ENCODE measurements at regions not wholly inside any gene's neighbourhood (a gene's known extent, or its start where the extent isn't known, plus 50 kb on each side); places are given as distances from the start of the nearest gene placed in this dataset.

DNA sequence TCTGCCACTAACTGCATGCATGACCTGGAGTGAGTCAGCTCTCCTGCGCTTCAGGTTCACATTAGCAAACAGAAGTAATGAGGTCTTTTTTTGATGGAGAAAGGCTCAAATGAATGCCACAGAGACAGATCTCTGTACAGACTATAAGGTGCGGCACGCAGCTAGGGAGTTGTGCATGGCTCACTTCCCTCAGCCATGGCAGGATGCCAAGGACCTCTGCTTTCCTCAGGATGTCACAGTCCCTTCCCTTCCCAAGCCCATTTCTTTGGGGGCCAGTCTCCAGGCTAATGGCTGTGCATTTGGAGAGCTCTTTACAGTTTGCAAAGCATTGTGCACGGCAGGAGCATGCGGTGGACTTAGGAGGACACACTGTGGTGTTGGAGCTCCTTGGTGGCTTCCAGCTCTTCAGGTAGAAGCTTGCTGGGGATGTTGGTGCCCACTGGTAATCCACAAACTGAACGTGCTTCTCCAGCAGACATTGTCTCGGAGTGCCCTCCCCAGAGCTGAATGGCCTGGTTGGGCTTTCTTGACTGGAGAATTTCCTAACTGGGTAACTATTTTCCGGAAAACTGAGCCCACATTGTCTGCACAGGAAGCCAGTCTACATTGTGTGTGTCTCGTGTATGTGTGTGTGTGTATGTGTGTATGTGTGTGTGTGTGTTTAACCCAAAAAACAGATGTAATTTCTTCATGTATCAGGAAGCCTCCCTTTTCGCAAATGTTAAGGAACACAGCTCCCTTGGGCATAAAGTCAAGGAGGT, 172.5 kb upstream of the TLE3 start:
- Histone ChIP-seq H3K27ac (no peak overlapping the region), H3K36me3 (ENCODE audit: low read depth, missing control alignments) (no peaks in the 10 kb centered on the region), H3K4me1 (peaks cover 32% of the 10 kb centered on the region), H3K9me3 (no peaks in the 10 kb centered on the region), H3K4me3 (no peak overlapping the region), H3K27me3 (no peaks in the 10 kb centered on the region)
- peak; percentile 46 for DNase-seq
- 51 to 58% methylated on average over 9 to 10 of the region's 10 CpGs for WGBS, 2 donors
- intact Hi-C loops (cut with DNase I; ENCODE audit: low total_unique reads): loop anchor here (10.0 kb wide), 1 partner anchor 55 kb away; no protein-coding TSS in a partner anchor
- TF ChIP-seq, protein P1, sequence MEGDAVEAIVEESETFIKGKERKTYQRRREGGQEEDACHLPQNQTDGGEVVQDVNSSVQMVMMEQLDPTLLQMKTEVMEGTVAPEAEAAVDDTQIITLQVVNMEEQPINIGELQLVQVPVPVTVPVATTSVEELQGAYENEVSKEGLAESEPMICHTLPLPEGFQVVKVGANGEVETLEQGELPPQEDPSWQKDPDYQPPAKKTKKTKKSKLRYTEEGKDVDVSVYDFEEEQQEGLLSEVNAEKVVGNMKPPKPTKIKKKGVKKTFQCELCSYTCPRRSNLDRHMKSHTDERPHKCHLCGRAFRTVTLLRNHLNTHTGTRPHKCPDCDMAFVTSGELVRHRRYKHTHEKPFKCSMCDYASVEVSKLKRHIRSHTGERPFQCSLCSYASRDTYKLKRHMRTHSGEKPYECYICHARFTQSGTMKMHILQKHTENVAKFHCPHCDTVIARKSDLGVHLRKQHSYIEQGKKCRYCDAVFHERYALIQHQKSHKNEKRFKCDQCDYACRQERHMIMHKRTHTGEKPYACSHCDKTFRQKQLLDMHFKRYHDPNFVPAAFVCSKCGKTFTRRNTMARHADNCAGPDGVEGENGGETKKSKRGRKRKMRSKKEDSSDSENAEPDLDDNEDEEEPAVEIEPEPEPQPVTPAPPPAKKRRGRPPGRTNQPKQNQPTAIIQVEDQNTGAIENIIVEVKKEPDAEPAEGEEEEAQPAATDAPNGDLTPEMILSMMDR (IDR thresholded peaks at IDR 0.05): no peak
- no peak for TF ChIP-seq POLR2A (IDR thresholded peaks at IDR 0.05)

DNA sequence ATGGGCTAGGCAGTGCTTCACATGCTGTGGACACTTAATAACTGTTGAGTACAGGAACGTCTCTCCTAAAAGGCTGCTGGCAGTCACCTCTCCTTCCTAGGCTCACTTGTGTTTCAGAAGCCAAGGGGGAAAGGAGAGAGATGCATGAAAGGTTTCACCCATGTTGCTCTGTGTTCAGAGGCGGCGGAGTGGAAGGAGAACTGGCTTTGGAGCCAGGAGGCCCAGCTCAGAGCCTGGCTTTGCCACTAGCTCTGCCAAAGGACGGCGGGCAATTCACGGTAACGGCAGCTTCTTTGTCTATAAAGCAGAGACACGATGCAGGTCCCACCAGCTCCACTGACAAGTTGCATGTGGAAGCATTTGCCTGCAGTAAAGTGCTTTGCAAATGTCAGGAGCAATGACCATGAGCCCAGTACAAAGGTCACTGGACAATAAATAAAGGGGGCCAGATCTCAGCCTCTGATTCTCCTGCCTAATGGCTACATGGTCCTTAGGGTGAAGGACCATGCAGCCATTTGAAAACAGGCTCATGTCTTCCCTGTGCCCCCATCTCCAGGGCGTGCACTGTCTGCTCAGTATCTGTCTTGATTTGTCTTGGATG, 171.7 kb upstream of the TLE3 start:
- intact Hi-C loops (cut with DNase I; ENCODE audit: low total_unique reads): loop anchor here (10.0 kb wide), 1 partner anchor 55 kb away; no protein-coding TSS in a partner anchor
- TF ChIP-seq, protein P1 (IDR thresholded peaks at IDR 0.05): no peak
- TF ChIP-seq POLR2A (IDR thresholded peaks at IDR 0.05): no peak
- no peaks in the 10 kb centered on the region for H3K9me3 ChIP-seq
- no peak overlapping the region for H3K27ac ChIP-seq
- WGBS, 2 donors: 88 to 93% methylated on average over 9 of the region's 9 CpGs
- H3K27me3 ChIP-seq: no peaks in the 10 kb centered on the region
- no peak for DNase-seq
- no peaks in the 10 kb centered on the region for H3K36me3 ChIP-seq (ENCODE audit: low read depth, missing control alignments)
- H3K4me3 ChIP-seq: no peak overlapping the region
- peaks cover 32% of the 10 kb centered on the region for H3K4me1 ChIP-seq

DNA sequence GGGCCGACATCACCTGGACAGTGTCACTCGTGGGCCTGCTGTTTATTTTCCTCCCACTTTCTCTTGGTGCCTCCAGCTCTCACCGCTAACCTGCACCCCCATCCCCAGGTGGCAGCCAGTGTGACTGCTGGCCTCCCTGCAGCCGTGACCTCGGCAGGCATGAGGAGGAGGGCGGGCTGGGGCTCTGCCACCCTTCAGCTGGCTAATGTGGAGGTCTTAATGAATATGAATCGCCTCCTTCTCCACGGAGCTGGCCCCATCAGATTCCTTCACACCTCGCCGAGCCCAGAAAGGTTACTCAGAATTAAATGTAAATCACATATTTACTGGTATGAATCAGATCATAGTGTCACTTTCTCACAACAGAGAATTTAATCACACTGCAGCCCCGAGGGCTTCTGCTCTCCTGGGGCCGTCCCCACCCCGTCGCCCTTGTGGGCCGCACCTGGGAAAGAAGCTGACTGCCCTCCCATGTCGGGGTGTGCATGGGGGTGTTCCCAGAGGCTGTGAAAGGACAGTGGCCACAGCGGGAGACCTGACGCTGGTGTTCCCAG, 171.1 kb upstream of the TLE3 start:
- Histone ChIP-seq H3K27me3 (no peaks in the 10 kb centered on the region), H3K36me3 (ENCODE audit: low read depth, missing control alignments) (no peaks in the 10 kb centered on the region), H3K9me3 (no peaks in the 10 kb centered on the region), H3K4me1 (peaks cover 36% of the 10 kb centered on the region), H3K4me3 (no peak overlapping the region), H3K27ac (no peak overlapping the region)
- no peak for TF ChIP-seq POLR2A (IDR thresholded peaks at IDR 0.05)
- TF ChIP-seq, protein P1 (IDR thresholded peaks at IDR 0.05): no peak
- 82 to 83% methylated on average over 9 to 18 of the region's 18 CpGs for WGBS, 2 donors
- no peak for DNase-seq
- intact Hi-C loops (cut with DNase I; ENCODE audit: low total_unique reads): loop anchor here (10.0 kb wide), 1 partner anchor 56 kb away; no protein-coding TSS in a partner anchor

DNA sequence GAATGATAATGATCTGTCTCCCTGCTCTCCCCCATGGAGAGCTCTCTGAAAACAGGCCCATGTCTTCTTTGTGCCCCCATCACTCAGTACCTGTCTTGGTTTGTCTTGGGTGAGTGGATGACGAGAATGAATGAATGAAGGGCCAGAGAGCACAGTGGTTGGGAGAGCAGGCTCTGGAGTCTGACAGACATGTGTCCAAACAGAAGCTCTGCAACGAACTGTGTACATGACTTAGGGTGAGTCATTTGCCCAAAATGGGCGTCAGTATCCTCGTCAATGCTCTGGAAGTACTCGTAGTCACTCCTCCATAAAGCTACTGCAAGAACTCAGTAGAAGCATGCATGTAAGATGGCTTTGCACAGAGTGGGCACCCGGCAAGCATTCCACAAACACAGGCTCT, 170.2 kb upstream of the TLE3 start:
- no peak for DNase-seq
- intact Hi-C loops (cut with DNase I; ENCODE audit: low total_unique reads): loop anchor here (10.0 kb wide), 1 partner anchor 57 kb away; no protein-coding TSS in a partner anchor

More for the DNA sequence above, 170.2 kb upstream of the TLE3 start:
- Histone ChIP-seq H3K4me1 (peaks cover 41% of the 10 kb centered on the region), H3K27ac (no peak overlapping the region), H3K36me3 (ENCODE audit: low read depth, missing control alignments) (no peaks in the 10 kb centered on the region), H3K27me3 (no peaks in the 10 kb centered on the region), H3K9me3 (no peaks in the 10 kb centered on the region), H3K4me3 (no peak overlapping the region)
- WGBS, 2 donors: 84 to 89% methylated on average over 6 of the region's 6 CpGs
- TF ChIP-seq POLR2A (IDR thresholded peaks at IDR 0.05): no peak
- TF ChIP-seq, protein P1 (IDR thresholded peaks at IDR 0.05): no peak
